Breast epithelium (tissue), 4 donors: ENCODE measurements at regions not wholly inside any gene's neighbourhood (a gene's known extent, or its start where the extent isn't known, plus 50 kb on each side); places are given as distances from the start of the nearest gene placed in this dataset.

Source experiments
- DNase-seq, 2 donors: peaks; one replicate each; pipeline ENCODE4 v3.0.0-alpha.2; 2019; ENCODE audit warnings: low spot score in 2 of 2
- H3K27ac ChIP-seq, 2 donors: fragments of 200-600 bp; sonication (generic) in 1 of 2; one replicate each; pipeline ENCODE4 v1.5.1; 2016 to 2019; ENCODE audit warnings: mild to moderate bottlenecking in 1 of 2
- H3K27me3 ChIP-seq, 2 donors: fragments of 200-600 bp; sonication (generic) in 1 of 2; one replicate each; pipeline versions ENCODE4 v1.5.1 to v1.6.0; 2017 to 2019; ENCODE audit warnings: control low read depth in 1 of 2, mild to moderate bottlenecking in 1 of 2
- H3K36me3 ChIP-seq: fragments of 200-600 bp; one replicate; pipeline ENCODE4 v1.5.1; 2019
- H3K4me1 ChIP-seq, 2 donors: fragments of 200-600 bp; sonication (generic); one replicate each; pipeline ENCODE4 v1.5.1; 2016 to 2019; ENCODE audit warnings: control low read depth in 1 of 2
- H3K4me3 ChIP-seq, 3 donors: fragments of 200-600 bp; sonication (generic); 1 replicate in 2 of 3; 2 replicates in 1 of 3; pipeline ENCODE4 v1.5.1; 2016 to 2019; ENCODE audit warnings: mild to moderate bottlenecking in 3 of 3, moderate library complexity in 2 of 3
- H3K9me3 ChIP-seq, 2 donors: fragments of 200-600 bp; sonication (generic) in 1 of 2; one replicate each; pipeline ENCODE4 v1.5.1; 2016 to 2019; ENCODE audit warnings: control low read depth in 1 of 2
- CTCF ChIP-seq, 3 donors: fragments of 450-650 bp; IDR thresholded peaks; one replicate each; pipeline ENCODE4 v1.5.1; 2016 to 2017; ENCODE audit warnings: antibody characterized with exemption in 3 of 3, mild to moderate bottlenecking in 3 of 3, moderate library complexity in 3 of 3
- POLR2A ChIP-seq: fragments of 450-650 bp; IDR thresholded peaks from one replicate; pipeline ENCODE4 v1.6.1; 2016; ENCODE audit warnings: antibody characterized with exemption, mild to moderate bottlenecking, moderate library complexity
- POLR2AphosphoS5 ChIP-seq, 3 donors: sonication (generic); formaldehyde crosslinking; IDR thresholded peaks; one replicate each; pipeline ENCODE4 v1.6.1; 2017; ENCODE audit warnings: antibody characterized with exemption in 3 of 3
- intact Hi-C: fragments of 100-400 bp; cut with DNase I; formaldehyde crosslinking; loops from one replicate; pipeline ENCODE4 v1.15.1; 2023; ENCODE audit warnings: low total_unique reads

- no peak for DNase-seq
- intact Hi-C loops = no loop called here
Observed at GRCh38 chr17:71937914-71938313, 182.9 kb upstream of the SOX9 start.

GRCh38 chr17:71938340-71939010, 182.3 kb upstream of the SOX9 start:
- H3K4me3 ChIP-seq = no peak overlapping the region
- H3K27me3 ChIP-seq = no peaks in the 10 kb centered on the region
- H3K9me3 ChIP-seq = no peaks in the 10 kb centered on the region
- TF ChIP-seq POLR2A (no peak), POLR2AphosphoS5 (IDR thresholded peaks at IDR 0.05) (no peak), CTCF (IDR thresholded peaks at IDR 0.05) (no peak)
- DNase-seq = no peak
- H3K27ac ChIP-seq = no peak overlapping the region
- H3K4me1 ChIP-seq = no peaks in the 10 kb centered on the region
- H3K36me3 ChIP-seq = no peaks in the 10 kb centered on the region
- intact Hi-C loops = no loop called here

More at GRCh38 chr17:71937914-71938313, 182.9 kb upstream of the SOX9 start:
- Histone ChIP-seq H3K27me3 (no peaks in the 10 kb centered on the region), H3K4me3 (no peak overlapping the region), H3K36me3 (no peaks in the 10 kb centered on the region), H3K9me3 (no peaks in the 10 kb centered on the region), H3K27ac (no peak overlapping the region), H3K4me1 (no peaks in the 10 kb centered on the region)
- no peak for TF ChIP-seq POLR2A
- no peak for TF ChIP-seq POLR2AphosphoS5 (IDR thresholded peaks at IDR 0.05)
- TF ChIP-seq CTCF (IDR thresholded peaks at IDR 0.05) = no peak

GRCh38 chr17:71941920-71942319, 178.9 kb upstream of the SOX9 start:
- H3K4me3 ChIP-seq = no peak overlapping the region
- intact Hi-C loops = no loop called here
- H3K36me3 ChIP-seq = no peaks in the 10 kb centered on the region
- TF ChIP-seq POLR2A = no peak
- TF ChIP-seq POLR2AphosphoS5 (IDR thresholded peaks at IDR 0.05) = no peak
- no peak for TF ChIP-seq CTCF (IDR thresholded peaks at IDR 0.05)
- no peak overlapping the region for H3K27ac ChIP-seq
- DNase-seq = no peak
- H3K9me3 ChIP-seq = no peaks in the 10 kb centered on the region
- no peaks in the 10 kb centered on the region for H3K4me1 ChIP-seq
- H3K27me3 ChIP-seq = no peaks in the 10 kb centered on the region

DNA sequence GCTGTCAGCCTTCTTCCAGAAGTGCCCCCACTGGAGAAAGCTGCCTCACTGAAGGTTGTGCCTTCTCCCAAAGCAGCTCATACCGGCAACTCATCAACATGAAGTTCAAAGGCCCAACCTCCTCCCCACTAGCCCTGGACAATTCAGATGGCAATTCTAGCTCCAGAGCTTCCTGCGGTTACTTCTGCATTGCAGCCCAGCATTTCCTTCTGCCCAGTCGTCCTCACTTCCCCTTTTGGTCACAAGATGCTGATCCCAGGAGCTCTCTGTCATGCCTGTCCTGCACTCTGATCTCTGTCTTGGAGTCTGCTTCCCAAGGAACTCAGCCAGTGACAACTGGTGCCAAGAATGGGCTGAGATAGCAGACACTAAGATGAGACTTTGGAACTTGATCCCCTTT, 178.2 kb upstream of the SOX9 start:
- no peak for TF ChIP-seq POLR2A
- TF ChIP-seq POLR2AphosphoS5 (IDR thresholded peaks at IDR 0.05) = no peak
- TF ChIP-seq CTCF (IDR thresholded peaks at IDR 0.05) = no peak
- no peaks in the 10 kb centered on the region for H3K36me3 ChIP-seq
- DNase-seq = no peak
- no peak overlapping the region for H3K4me3 ChIP-seq
- intact Hi-C loops = no loop called here
- no peaks in the 10 kb centered on the region for H3K27me3 ChIP-seq
- no peak overlapping the region for H3K27ac ChIP-seq
- H3K4me1 ChIP-seq = no peaks in the 10 kb centered on the region
- no peaks in the 10 kb centered on the region for H3K9me3 ChIP-seq

GRCh38 chr17:71948703-71949422, 172.0 kb upstream of the SOX9 start:
- TF ChIP-seq POLR2A (no peak), POLR2AphosphoS5 (IDR thresholded peaks at IDR 0.05) (no peak), CTCF (IDR thresholded peaks at IDR 0.05) (no peak)
- no peak overlapping the region for H3K27ac ChIP-seq
- intact Hi-C loops = no loop called here
- H3K27me3 ChIP-seq = no peaks in the 10 kb centered on the region
- H3K9me3 ChIP-seq = no peaks in the 10 kb centered on the region
- no peak overlapping the region for H3K4me3 ChIP-seq
- no peak for DNase-seq
- no peaks in the 10 kb centered on the region for H3K36me3 ChIP-seq
- H3K4me1 ChIP-seq = no peaks in the 10 kb centered on the region
